Trophoblast cell (in vitro differentiated cells and primary cell): ENCODE measurements at regions not wholly inside any gene's neighbourhood (a gene's known extent, or its start where the extent isn't known, plus 50 kb on each side); places are given as distances from the start of the nearest gene placed in this dataset.

Experiments used
- DNase-seq, 2 donors: peaks; one replicate each; pipeline ENCODE4 v3.0.0-alpha.2; 2016
- H2AFZ ChIP-seq: 2 replicates; pipeline ENCODE4 v1.6.1; 2013; ENCODE audit warnings: low read length, moderate library complexity, mild to moderate bottlenecking; ENCODE audit not compliant: insufficient read depth, poor library complexity
- H2AK5ac ChIP-seq: 2 replicates; pipeline ENCODE4 v1.6.1; 2013; ENCODE audit warnings: mild to moderate bottlenecking, low read length
- H2BK120ac ChIP-seq: 2 replicates; pipeline ENCODE4 v1.6.1; 2013; ENCODE audit warnings: low read length, mild to moderate bottlenecking, moderate library complexity; ENCODE audit not compliant: insufficient read depth, poor library complexity
- H2BK12ac ChIP-seq: 2 replicates; pipeline ENCODE4 v1.6.1; 2013; ENCODE audit warnings: mild to moderate bottlenecking, low read length, moderate library complexity
- H2BK5ac ChIP-seq: 2 replicates; pipeline ENCODE4 v1.6.1; 2013; ENCODE audit warnings: low read length, low read depth, moderate library complexity, mild to moderate bottlenecking; ENCODE audit not compliant: poor library complexity
- H3K14ac ChIP-seq: 2 replicates; pipeline ENCODE4 v1.6.1; 2013; ENCODE audit warnings: mild to moderate bottlenecking, low read length
- H3K18ac ChIP-seq: 2 replicates; pipeline ENCODE4 v1.6.1; 2013; ENCODE audit warnings: mild to moderate bottlenecking, low read length
- H3K23ac ChIP-seq: 2 replicates; pipeline ENCODE4 v1.6.1; 2013; ENCODE audit warnings: low read length
- H3K27ac ChIP-seq: 2 replicates; pipeline ENCODE4 v1.5.1; 2013; ENCODE audit warnings: low read depth, mild to moderate bottlenecking, inconsistent platforms, low read length, moderate library complexity
- H3K27me3 ChIP-seq: 2 replicates; pipeline ENCODE4 v1.6.1; 2013; ENCODE audit warnings: inconsistent platforms, mild to moderate bottlenecking, low read length, moderate library complexity; ENCODE audit not compliant: insufficient read depth
- H3K36me3 ChIP-seq, 2 experiments: 1 replicate in 1 of 2; 2 replicates in 1 of 2; pipeline ENCODE4 v1.6.1; 2013; ENCODE audit warnings: low read length in 2 of 2, mild to moderate bottlenecking in 2 of 2, moderate library complexity in 1 of 2; ENCODE audit not compliant: insufficient read depth in 2 of 2, control insufficient read depth in 1 of 2
- H3K4ac ChIP-seq: 2 replicates; pipeline ENCODE4 v1.6.1; 2013; ENCODE audit warnings: low read depth, mild to moderate bottlenecking, low read length, moderate library complexity
- H3K4me1 ChIP-seq, 2 experiments: 1 replicate in 1 of 2; 2 replicates in 1 of 2; pipeline ENCODE4 v1.6.1; 2013; ENCODE audit warnings: low read length in 2 of 2, mild to moderate bottlenecking in 2 of 2, moderate library complexity in 1 of 2; ENCODE audit not compliant: insufficient read depth in 2 of 2, control insufficient read depth in 1 of 2
- H3K4me2 ChIP-seq: 2 replicates; pipeline ENCODE4 v1.6.1; 2013; ENCODE audit warnings: inconsistent platforms, mild to moderate bottlenecking, low read length, moderate library complexity
- H3K4me3 ChIP-seq: 2 replicates; pipeline ENCODE4 v1.5.1; 2013; ENCODE audit warnings: mild to moderate bottlenecking, low read depth, low read length, inconsistent platforms
- H3K79me1 ChIP-seq: one replicate; pipeline ENCODE4 v1.6.1; 2013; ENCODE audit warnings: low read length
- H3K79me2 ChIP-seq: 2 replicates; pipeline ENCODE4 v1.6.1; 2013; ENCODE audit warnings: low read length, mild to moderate bottlenecking; ENCODE audit not compliant: control insufficient read depth, insufficient read depth, poor library complexity
- H3K9ac ChIP-seq: 2 replicates; pipeline ENCODE4 v1.6.1; 2013; ENCODE audit warnings: mild to moderate bottlenecking, low read length
- H3K9me3 ChIP-seq: 2 replicates; pipeline ENCODE4 v1.6.1; 2013; ENCODE audit warnings: low read depth, mild to moderate bottlenecking, control low read depth, inconsistent platforms, low read length; ENCODE audit not compliant: insufficient read depth
- H4K12ac ChIP-seq: 2 replicates; pipeline ENCODE4 v1.6.1; 2013; ENCODE audit warnings: low read depth, mild to moderate bottlenecking, low read length, moderate library complexity
- H4K8ac ChIP-seq: 2 replicates; pipeline ENCODE4 v1.6.1; 2013; ENCODE audit warnings: low read depth, mild to moderate bottlenecking, low read length, moderate library complexity
- H4K91ac ChIP-seq: one replicate; pipeline ENCODE4 v1.6.1; 2013; ENCODE audit warnings: low read depth, mild to moderate bottlenecking, low read length, moderate library complexity
- WGBS: extraction: QIAGEN DNeasy Blood & Tissue Kit; methylation state at CpG from one replicate; pipeline ENCODE4 v1.1.7; 2013; ENCODE audit warnings: missing lambda C conversion rate; ENCODE audit not compliant: insufficient read length, insufficient coverage; ENCODE audit errors: extremely low coverage; 5-methylcytosine and 5-hydroxymethylcytosine counted together

- H3K27me3 ChIP-seq = no peaks in the 10 kb centered on the region
- H2AK5ac ChIP-seq = no peak overlapping the region
- no peak overlapping the region for H3K4ac ChIP-seq
- no peak overlapping the region for H3K4me3 ChIP-seq
- H4K91ac ChIP-seq = no peak overlapping the region
- H3K9me3 ChIP-seq = no peaks in the 10 kb centered on the region
- H3K14ac ChIP-seq = no peak overlapping the region
- no peaks in the 10 kb centered on the region for H3K36me3 ChIP-seq
- no peaks in the 10 kb centered on the region for H3K79me1 ChIP-seq
- no peak overlapping the region for H3K9ac ChIP-seq
- no peaks in the 10 kb centered on the region for H3K79me2 ChIP-seq
- no peak overlapping the region for H3K23ac ChIP-seq
- H3K4me1 ChIP-seq = peaks cover 0 to 1% of the 10 kb centered on the region in 2 experiments
- no peak overlapping the region for H2BK5ac ChIP-seq
- no CpG with 5 or more reads among the region's 2 CpGs for WGBS
- no peak overlapping the region for H3K27ac ChIP-seq
- H2AFZ ChIP-seq = no peak overlapping the region
- no peak overlapping the region for H2BK12ac ChIP-seq
- no peak for DNase-seq
- H4K12ac ChIP-seq = no peak overlapping the region
- no peak overlapping the region for H3K18ac ChIP-seq
- no peak overlapping the region for H2BK120ac ChIP-seq
- H4K8ac ChIP-seq = no peak overlapping the region
- H3K4me2 ChIP-seq = no peak overlapping the region
Observed at GRCh38 chr6:113219783-113220182, 637.4 kb upstream of the MARCKS start.

DNA sequence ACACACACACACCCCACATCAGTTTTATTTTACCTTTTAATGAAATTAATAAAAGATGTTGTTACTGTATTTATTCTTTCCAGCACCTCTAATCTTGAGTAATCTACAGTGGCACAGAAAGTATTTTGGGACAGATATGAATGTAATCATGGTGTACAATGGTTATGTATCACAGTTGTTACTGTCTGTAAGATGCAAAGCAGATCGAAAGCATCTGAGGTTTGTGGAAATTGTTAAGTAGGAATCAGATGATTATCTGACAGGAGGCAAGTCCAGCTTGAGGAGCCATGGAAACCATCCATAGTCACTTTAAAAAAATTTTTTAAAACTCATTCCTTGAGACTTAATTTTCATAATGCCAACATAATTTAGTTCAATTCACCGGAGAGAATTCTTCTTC is 636.3 kb upstream of the MARCKS start:
- no peak overlapping the region for H4K8ac ChIP-seq
- H3K4ac ChIP-seq = no peak overlapping the region
- no peak overlapping the region for H2BK5ac ChIP-seq
- no peak overlapping the region for H3K4me2 ChIP-seq
- H2BK12ac ChIP-seq = no peak overlapping the region
- H3K9ac ChIP-seq = no peak overlapping the region
- H3K79me1 ChIP-seq = no peaks in the 10 kb centered on the region
- no peak overlapping the region for H4K12ac ChIP-seq
- H3K27ac ChIP-seq = no peak overlapping the region
- H2AK5ac ChIP-seq = no peak overlapping the region
- H3K79me2 ChIP-seq = no peaks in the 10 kb centered on the region
- no peak overlapping the region for H3K4me3 ChIP-seq
- no peak overlapping the region for H3K18ac ChIP-seq
- no peak overlapping the region for H3K14ac ChIP-seq
- H3K9me3 ChIP-seq = no peaks in the 10 kb centered on the region
- H3K27me3 ChIP-seq = no peaks in the 10 kb centered on the region
- H3K23ac ChIP-seq = no peak overlapping the region
- no peak overlapping the region for H2BK120ac ChIP-seq
- DNase-seq = no peak
- H3K4me1 ChIP-seq = peaks cover 0 to 1% of the 10 kb centered on the region in 2 experiments
- H3K36me3 ChIP-seq = no peaks in the 10 kb centered on the region
- no peak overlapping the region for H4K91ac ChIP-seq
- no peak overlapping the region for H2AFZ ChIP-seq
- no CpG with 5 or more reads among the region's 2 CpGs for WGBS

DNA sequence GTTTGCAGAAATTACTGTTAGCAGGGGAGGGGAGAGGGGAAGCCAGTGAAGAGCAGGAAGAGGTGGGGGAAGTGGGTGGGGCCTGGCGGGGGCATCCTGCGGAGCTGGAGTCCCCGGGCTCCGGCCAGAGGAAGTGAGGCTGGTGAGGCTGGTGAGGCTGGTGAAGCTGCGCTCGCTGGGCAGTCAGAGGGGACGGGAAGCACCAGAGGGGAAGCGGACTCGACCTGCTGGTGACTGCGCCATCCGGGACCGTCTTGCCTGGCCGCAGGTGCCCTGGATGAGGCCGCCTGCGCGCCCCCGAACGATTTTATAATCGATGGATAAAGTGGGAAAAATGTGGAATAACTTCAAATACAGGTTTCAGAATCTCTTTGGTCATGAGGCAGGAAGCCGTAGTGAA is 635.3 kb upstream of the MARCKS start:
- Histone ChIP-seq H3K4me1 (peaks cover 0 to 1% of the 10 kb centered on the region in 2 experiments), H3K14ac (no peak overlapping the region), H3K4ac (peak overlapping the region; percentile 10), H3K79me2 (no peaks in the 10 kb centered on the region), H3K27me3 (no peaks in the 10 kb centered on the region), H3K27ac (no peak overlapping the region), H2AK5ac (peak overlapping the region; percentile 19), H4K12ac (no peak overlapping the region), H3K23ac (no peak overlapping the region), H3K4me3 (no peak overlapping the region), H4K91ac (no peak overlapping the region), H2BK12ac (peak overlapping the region; percentile 11), H3K9me3 (no peaks in the 10 kb centered on the region), H3K4me2 (no peak overlapping the region), H3K18ac (no peak overlapping the region), H2BK120ac (no peak overlapping the region), H2AFZ (no peak overlapping the region), H4K8ac (no peak overlapping the region), H3K9ac (no peak overlapping the region), H3K36me3 (no peaks in the 10 kb centered on the region), H3K79me1 (no peaks in the 10 kb centered on the region), H2BK5ac (no peak overlapping the region)
- DNase-seq = no peak
- no CpG with 5 or more reads among the region's 20 CpGs for WGBS

DNA sequence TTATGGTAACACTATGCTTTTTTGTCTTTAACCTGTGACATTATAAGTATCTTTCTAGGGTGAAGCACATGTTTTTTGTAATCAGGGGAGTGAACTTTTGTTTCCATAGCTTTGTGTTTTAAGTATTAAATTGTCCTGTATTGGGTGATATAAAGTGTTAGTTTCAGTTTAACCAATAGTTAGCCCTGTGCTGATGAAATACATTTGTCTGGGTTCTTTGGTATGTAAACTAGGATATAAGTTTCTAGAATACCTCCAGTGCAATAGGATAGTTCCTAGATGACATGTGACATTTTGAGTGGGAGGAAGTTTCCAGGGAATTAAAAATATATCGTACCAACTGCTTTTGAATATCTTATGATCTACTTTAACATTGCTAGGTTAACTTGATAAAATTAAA is 611.0 kb upstream of the MARCKS start:
- no peak overlapping the region for H3K4me2 ChIP-seq
- H3K14ac ChIP-seq = no peak overlapping the region
- no peak overlapping the region for H4K91ac ChIP-seq
- H4K8ac ChIP-seq = no peak overlapping the region
- no peak overlapping the region for H2BK120ac ChIP-seq
- no peaks in the 10 kb centered on the region for H3K79me1 ChIP-seq
- no CpG with 5 or more reads among the region's 1 CpG for WGBS
- DNase-seq = no peak
- no peaks in the 10 kb centered on the region for H3K36me3 ChIP-seq
- peaks cover 2% of the 10 kb centered on the region for H3K9me3 ChIP-seq
- no peak overlapping the region for H2AFZ ChIP-seq
- no peak overlapping the region for H3K4ac ChIP-seq
- H2AK5ac ChIP-seq = no peak overlapping the region
- no peak overlapping the region for H3K9ac ChIP-seq
- H3K4me1 ChIP-seq = peaks cover 0 to 2% of the 10 kb centered on the region in 2 experiments
- H4K12ac ChIP-seq = no peak overlapping the region
- no peaks in the 10 kb centered on the region for H3K79me2 ChIP-seq
- H2BK5ac ChIP-seq = no peak overlapping the region
- H3K27me3 ChIP-seq = no peaks in the 10 kb centered on the region
- no peak overlapping the region for H3K23ac ChIP-seq
- no peak overlapping the region for H3K4me3 ChIP-seq
- no peak overlapping the region for H2BK12ac ChIP-seq
- H3K27ac ChIP-seq = no peak overlapping the region
- no peak overlapping the region for H3K18ac ChIP-seq
